B cell (primary cell): ENCODE measurements at regions not wholly inside any gene's neighbourhood (a gene's known extent, or its start where the extent isn't known, plus 50 kb on each side); places are given as distances from the start of the nearest gene placed in this dataset.

Experiments
- EZH2 ChIP-seq: IDR thresholded peaks from 2 replicates; pipeline ENCODE4 v1.6.1; 2012; ENCODE audit warnings: borderline replicate concordance, low read depth, mild to moderate bottlenecking, moderate library complexity, low read length; ENCODE audit not compliant: insufficient read depth, poor library complexity, severe bottlenecking
- TF ChIP-seq, protein P1 (sequence below): fragments of 200-600 bp; IDR thresholded peaks from one replicate; pipeline ENCODE4 v1.8.0; 2022; ENCODE audit warnings: antibody characterized with exemption, mild to moderate bottlenecking

DNA sequence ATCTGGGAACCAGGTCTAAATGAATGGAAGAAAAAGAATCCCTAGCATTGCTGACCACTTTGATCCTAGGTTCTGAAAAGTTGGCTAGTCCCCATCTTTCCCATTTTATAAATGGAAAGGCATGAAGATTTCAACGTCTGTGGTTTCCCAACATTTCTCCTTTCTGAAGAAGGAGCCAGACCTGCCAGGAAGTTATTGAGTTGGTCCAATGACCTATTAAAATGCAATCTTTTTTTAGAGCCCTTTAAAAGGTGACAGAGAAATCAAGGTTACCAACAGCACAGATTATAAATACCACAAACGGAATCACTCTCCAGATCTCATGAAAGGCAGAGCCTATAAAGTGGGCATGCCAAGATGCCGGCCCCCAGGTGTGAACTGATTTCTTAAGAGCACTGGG lies 505.6 kb upstream of the THBS1 start:
- TF ChIP-seq, protein P1, sequence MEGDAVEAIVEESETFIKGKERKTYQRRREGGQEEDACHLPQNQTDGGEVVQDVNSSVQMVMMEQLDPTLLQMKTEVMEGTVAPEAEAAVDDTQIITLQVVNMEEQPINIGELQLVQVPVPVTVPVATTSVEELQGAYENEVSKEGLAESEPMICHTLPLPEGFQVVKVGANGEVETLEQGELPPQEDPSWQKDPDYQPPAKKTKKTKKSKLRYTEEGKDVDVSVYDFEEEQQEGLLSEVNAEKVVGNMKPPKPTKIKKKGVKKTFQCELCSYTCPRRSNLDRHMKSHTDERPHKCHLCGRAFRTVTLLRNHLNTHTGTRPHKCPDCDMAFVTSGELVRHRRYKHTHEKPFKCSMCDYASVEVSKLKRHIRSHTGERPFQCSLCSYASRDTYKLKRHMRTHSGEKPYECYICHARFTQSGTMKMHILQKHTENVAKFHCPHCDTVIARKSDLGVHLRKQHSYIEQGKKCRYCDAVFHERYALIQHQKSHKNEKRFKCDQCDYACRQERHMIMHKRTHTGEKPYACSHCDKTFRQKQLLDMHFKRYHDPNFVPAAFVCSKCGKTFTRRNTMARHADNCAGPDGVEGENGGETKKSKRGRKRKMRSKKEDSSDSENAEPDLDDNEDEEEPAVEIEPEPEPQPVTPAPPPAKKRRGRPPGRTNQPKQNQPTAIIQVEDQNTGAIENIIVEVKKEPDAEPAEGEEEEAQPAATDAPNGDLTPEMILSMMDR = no peak
- no peak for TF ChIP-seq EZH2
